GM13976 (cell line): ENCODE measurements at regions not wholly inside any gene's neighbourhood (a gene's known extent, or its start where the extent isn't known, plus 50 kb on each side); places are given as distances from the start of the nearest gene placed in this dataset.

ENCODE experiments used
- DNase-seq: peaks from one replicate; pipeline ENCODE4 v3.0.0; 2012; ENCODE audit warnings: low spot score
- CTCF ChIP-seq: IDR thresholded peaks from 2 replicates; pipeline ENCODE4 v1.5.1; 2012; ENCODE audit warnings: borderline replicate concordance, mild to moderate bottlenecking; ENCODE audit not compliant: insufficient read depth; ENCODE audit errors: extremely low read depth, missing control alignments, control extremely low read depth
- in situ Hi-C: fragments of 300-500 bp; cut with MboI; formaldehyde crosslinking; loops from one replicate; pipeline ENCODE4 v1.12.0; 2022; ENCODE audit warnings: low sequenced_read_pairs, mixed read lengths, inconsistent platforms; ENCODE audit not compliant: unreplicated experiment

DNA sequence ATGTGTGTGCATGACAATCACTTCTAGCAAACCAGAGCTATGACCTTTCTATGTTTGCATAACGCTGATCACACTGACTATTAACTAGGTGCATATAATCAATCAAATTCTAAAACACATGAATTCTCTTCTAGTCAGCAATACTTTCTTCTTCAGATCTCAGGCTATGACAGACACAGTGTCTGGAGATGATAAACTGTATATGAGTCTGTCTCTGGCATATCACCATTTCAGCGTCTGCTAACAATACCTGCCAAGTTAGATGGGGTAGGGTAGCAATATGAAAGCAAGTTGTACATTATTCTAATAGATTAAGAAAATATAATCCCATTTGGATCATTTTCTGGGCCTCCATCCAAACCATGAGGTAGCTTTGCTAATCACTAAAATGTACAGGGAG is 354.2 kb upstream of the EPHA4 start:
- DNase-seq = no peak
- in situ Hi-C loops = no loop called here
- TF ChIP-seq CTCF = no peak

DNA sequence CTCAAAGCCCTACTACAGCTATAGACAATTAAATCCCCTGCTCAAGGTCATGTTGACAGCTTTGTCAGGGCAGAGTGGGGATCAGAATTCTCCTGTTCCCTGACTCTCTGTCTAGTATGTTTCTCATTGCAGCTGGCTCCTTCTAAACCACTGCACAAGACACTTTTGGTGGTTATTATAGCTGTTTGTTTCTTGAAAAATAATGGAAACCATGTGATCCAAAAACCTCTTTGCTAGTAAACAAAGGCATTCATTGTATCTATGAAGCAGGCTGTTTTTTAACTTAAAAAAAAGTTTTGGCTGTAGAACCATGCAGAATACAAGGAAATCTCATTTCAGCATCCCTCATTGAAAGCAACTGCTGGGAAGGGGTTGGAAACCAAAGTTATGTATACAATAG is 352.5 kb upstream of the EPHA4 start:
- DNase-seq = no peak
- in situ Hi-C loops = no loop called here
- TF ChIP-seq CTCF = no peak

DNA sequence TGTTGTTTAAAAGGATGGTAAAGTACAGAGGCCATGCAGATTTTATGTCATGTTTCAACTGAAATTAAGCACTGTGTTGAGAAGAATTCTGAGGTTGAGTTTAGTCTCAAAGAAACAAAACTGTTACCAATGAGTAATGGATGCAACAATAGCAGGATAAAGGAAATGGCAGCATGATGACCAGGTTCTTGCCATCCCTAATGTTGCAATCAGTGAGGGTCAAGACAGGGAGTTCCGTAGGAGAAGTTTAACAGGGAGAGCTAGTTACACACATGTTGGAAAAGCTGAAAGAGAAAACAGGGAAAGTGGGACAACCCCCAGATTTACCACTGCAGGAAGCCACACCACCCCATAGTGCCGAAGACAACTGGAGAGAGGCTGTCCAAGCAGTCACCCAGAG is 343.8 kb upstream of the EPHA4 start:
- TF ChIP-seq CTCF = no peak
- no peak for DNase-seq
- in situ Hi-C loops = no loop called here

GRCh38 chr2:221914334-221914880 is 342.3 kb upstream of the EPHA4 start:
- DNase-seq = no peak
- in situ Hi-C loops = no loop called here
- TF ChIP-seq CTCF = no peak

DNA sequence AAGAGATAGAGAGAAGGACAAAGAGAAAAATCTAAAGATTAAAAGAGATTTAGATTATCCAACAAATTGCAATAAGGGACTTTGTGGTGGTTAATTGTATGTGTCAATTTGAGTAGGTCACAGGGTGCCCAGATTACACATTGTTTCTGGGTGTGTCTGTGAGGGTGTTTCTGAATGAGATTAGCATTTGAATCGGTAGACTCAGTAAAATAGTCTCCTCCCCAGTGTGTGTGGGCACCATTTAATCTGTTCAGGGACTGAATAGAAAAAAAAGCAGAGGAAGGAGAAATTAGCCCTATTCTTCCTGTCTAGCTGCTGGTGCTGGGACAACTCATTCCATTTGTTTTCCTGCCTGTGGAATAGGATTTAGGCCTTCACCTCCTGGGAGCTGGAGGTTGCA is 339.8 kb upstream of the EPHA4 start:
- TF ChIP-seq CTCF = no peak
- in situ Hi-C loops = no loop called here
- DNase-seq = no peak

DNA sequence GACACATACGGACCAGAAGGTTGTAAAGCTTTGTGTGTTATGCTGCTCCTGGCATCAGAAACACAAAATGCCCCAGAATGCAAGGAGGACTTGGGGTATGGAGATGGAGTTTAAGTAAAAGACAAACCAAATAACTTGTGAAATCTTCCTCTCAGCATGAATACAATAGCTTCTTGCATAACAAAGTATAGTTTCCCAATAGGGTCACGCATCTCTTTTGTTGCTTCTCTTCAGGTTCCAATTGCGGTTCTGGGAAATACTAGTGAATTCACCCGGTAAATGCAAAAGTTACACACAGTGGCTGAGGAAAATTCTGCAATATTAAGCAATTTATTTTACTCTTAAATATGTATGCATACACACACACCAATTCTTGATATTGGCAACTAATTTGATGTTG is 339.2 kb upstream of the EPHA4 start:
- in situ Hi-C loops = no loop called here
- TF ChIP-seq CTCF = no peak
- DNase-seq = no peak

GRCh38 chr2:221908518-221908917 is 336.4 kb upstream of the EPHA4 start:
- no peak for DNase-seq
- in situ Hi-C loops = no loop called here
- TF ChIP-seq CTCF = no peak
